ENCODE measurements at regions not wholly inside any gene's neighbourhood (a gene's known extent, or its start where the extent isn't known, plus 50 kb on each side); places are given as distances from the start of the nearest gene placed in this dataset.

DNA sequence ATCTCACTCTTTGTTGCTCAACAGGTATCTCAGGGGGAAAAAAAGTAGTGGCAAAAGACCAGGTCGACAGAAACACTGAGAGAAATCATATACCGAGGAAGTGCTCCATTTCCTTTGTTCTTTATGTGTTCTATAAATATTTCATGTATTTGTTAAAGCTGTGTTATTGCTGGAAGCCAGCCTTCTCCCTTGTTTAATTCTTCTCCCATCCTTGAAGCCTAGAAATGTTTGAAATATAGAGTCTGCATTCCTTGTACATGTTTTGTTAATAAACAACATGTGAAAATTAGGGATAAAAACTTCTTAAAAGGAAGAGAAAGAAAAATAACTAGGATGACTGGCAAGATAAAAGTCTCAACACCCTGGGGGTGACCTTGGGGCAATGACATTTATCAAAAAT, 186.2 kb downstream of the ANKRD50 start:
- TF ChIP-seq GATA2 (IDR thresholded peaks at IDR 0.05; ENCODE audit: low read depth, low read length) (no peak), GATA3 (IDR thresholded peaks at IDR 0.05; ENCODE audit: low read depth, low read length) (no peak)

Measured in SH-SY5Y (cell line).